Gastrocnemius medialis (tissue), 4 donors: ENCODE measurements at regions not wholly inside any gene's neighbourhood (a gene's known extent, or its start where the extent isn't known, plus 50 kb on each side); places are given as distances from the start of the nearest gene placed in this dataset.

Experiments
- ATAC-seq, 2 donors: fragments of 150-250 bp; one replicate each; pipeline ENCODE4 v1.9.1; 2016
- DNase-seq, 2 donors: peaks; one replicate each; pipeline ENCODE4 v3.0.0-alpha.2; 2019
- H3K27ac ChIP-seq, 4 donors: fragments of 200-600 bp; sonication (generic); 1 replicate in 1 of 4; 2 replicates in 3 of 4; pipeline ENCODE4 v1.5.1; 2016 to 2018; ENCODE audit warnings: mild to moderate bottlenecking in 2 of 4, moderate library complexity in 1 of 4
- H3K27me3 ChIP-seq, 3 donors: fragments of 200-600 bp; sonication (generic) in 2 of 3; 1 replicate in 1 of 3; 2 replicates in 2 of 3; pipeline versions ENCODE4 v1.5.1 to v1.6.0; 2016 to 2019; ENCODE audit warnings: mild to moderate bottlenecking in 1 of 3, moderate library complexity in 1 of 3
- H3K36me3 ChIP-seq, 2 donors: fragments of 200-600 bp; sonication (generic) in 1 of 2; one replicate each; pipeline ENCODE4 v1.5.1; 2017 to 2018
- H3K4me1 ChIP-seq, 2 donors: fragments of 200-600 bp; sonication (generic) in 1 of 2; one replicate each; pipeline ENCODE4 v1.5.1; 2016 to 2017; ENCODE audit warnings: mild to moderate bottlenecking in 2 of 2
- H3K4me3 ChIP-seq, 4 donors: fragments of 200-600 bp; sonication (generic) in 3 of 4; 1 replicate in 1 of 4; 2 replicates in 3 of 4; pipeline ENCODE4 v1.5.1; 2016 to 2019; ENCODE audit warnings: mild to moderate bottlenecking in 2 of 4
- H3K9me3 ChIP-seq, 3 donors: fragments of 200-600 bp; sonication (generic) in 2 of 3; 1 replicate in 1 of 3; 2 replicates in 2 of 3; pipeline ENCODE4 v1.5.1; 2016 to 2019
- POLR2A ChIP-seq, 2 donors: fragments of 450-650 bp; IDR thresholded peaks; one replicate each; pipeline ENCODE4 v1.6.1; 2017; ENCODE audit warnings: antibody characterized with exemption in 2 of 2, mild to moderate bottlenecking in 2 of 2, moderate library complexity in 2 of 2
- in situ Hi-C, 4 donors: fragments of 200-750 bp; cut with MboI; loops; one replicate each; pipeline versions ENCODE4 v1.15.0 to v1.8.0; 2017; ENCODE audit warnings: low sequenced_read_pairs in 4 of 4
- intact Hi-C: fragments of 100-400 bp; cut with DNase I; formaldehyde crosslinking; loops from one replicate; pipeline ENCODE4 v1.15.1; 2023; ENCODE audit warnings: low total_unique reads
- TF ChIP-seq, protein P1 (sequence below), 5 experiments: fragments of 450-650 bp in 3 of 5; fragments of 200-600 bp in 2 of 5; sonication (generic) in 2 of 5; IDR thresholded peaks in 4 of 5; conservative IDR thresholded peaks in 1 of 5; 1 replicate in 4 of 5; 2 replicates in 1 of 5; pipeline ENCODE4 v1.5.1; 2016 to 2019; ENCODE audit warnings: antibody characterized with exemption in 5 of 5, mild to moderate bottlenecking in 3 of 5, moderate library complexity in 3 of 5

DNA sequence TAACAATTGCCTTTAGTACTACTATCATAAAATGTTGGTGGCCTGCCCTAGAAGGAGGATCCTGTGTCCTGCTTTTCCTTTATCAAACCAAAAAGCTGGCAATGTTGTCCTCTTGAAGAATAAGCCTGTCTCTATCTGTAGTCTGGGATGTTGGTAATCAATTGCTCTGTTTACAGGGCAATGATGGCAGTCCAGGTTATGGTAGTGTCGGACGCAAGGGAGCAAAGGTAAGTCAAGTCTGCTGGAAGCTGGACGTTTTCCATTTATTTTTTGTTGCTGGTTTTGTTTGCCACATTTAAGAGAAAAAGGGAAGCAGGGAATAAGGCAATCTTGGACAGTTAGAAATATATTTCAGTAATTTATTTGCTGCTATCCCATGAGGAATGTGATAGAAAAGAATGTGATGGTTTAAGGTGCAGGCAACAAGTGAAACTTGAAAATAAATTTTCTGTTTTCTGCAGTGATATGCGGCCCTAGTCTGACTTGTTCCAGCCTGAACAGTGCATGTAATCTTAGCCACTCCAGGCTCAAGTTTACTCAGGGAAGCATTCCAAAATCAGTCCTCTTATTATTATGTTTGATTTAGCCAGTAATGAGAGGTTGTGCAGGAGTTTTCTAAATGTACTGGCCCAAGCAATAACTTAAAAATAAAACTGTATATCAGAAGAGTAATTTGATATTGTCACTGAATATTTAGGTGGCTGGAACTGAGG, 110.3 kb downstream of the COL6A6 start:
- Histone ChIP-seq H3K27me3 (no peaks in the 10 kb centered on the region), H3K4me1 (no peaks in the 10 kb centered on the region), H3K36me3 (no peaks in the 10 kb centered on the region), H3K9me3 (no peaks in the 10 kb centered on the region), H3K4me3 (no peak overlapping the region), H3K27ac (no peak overlapping the region)
- TF ChIP-seq POLR2A (IDR thresholded peaks at IDR 0.05), result no peak
- TF ChIP-seq, protein P1, sequence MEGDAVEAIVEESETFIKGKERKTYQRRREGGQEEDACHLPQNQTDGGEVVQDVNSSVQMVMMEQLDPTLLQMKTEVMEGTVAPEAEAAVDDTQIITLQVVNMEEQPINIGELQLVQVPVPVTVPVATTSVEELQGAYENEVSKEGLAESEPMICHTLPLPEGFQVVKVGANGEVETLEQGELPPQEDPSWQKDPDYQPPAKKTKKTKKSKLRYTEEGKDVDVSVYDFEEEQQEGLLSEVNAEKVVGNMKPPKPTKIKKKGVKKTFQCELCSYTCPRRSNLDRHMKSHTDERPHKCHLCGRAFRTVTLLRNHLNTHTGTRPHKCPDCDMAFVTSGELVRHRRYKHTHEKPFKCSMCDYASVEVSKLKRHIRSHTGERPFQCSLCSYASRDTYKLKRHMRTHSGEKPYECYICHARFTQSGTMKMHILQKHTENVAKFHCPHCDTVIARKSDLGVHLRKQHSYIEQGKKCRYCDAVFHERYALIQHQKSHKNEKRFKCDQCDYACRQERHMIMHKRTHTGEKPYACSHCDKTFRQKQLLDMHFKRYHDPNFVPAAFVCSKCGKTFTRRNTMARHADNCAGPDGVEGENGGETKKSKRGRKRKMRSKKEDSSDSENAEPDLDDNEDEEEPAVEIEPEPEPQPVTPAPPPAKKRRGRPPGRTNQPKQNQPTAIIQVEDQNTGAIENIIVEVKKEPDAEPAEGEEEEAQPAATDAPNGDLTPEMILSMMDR (IDR thresholded peaks at IDR 0.05 in 4 of 5, conservative IDR thresholded peaks at IDR 0.05 in 1 of 5), result no peak
- in situ Hi-C loops (no loop called here), intact Hi-C loops (no loop called here)
- DNase-seq (no peak), ATAC-seq (no peak)

GRCh38 chr3:130627882-130628281, 110.9 kb downstream of the COL6A6 start:
- no peaks in the 10 kb centered on the region for H3K36me3 ChIP-seq
- TF ChIP-seq, protein P1 (IDR thresholded peaks at IDR 0.05 in 4 of 5, conservative IDR thresholded peaks at IDR 0.05 in 1 of 5), result no peak
- TF ChIP-seq POLR2A (IDR thresholded peaks at IDR 0.05), result no peak
- no peak overlapping the region for H3K4me3 ChIP-seq
- intact Hi-C loops (no loop called here), in situ Hi-C loops (no loop called here)
- DNase-seq, result no peak
- H3K27ac ChIP-seq, result no peak overlapping the region
- no peaks in the 10 kb centered on the region for H3K27me3 ChIP-seq
- H3K9me3 ChIP-seq, result no peaks in the 10 kb centered on the region
- no peak for ATAC-seq
- H3K4me1 ChIP-seq, result no peaks in the 10 kb centered on the region
